Trophoblast cell (in vitro differentiated cells and primary cell): ENCODE measurements at regions not wholly inside any gene's neighbourhood (a gene's known extent, or its start where the extent isn't known, plus 50 kb on each side); places are given as distances from the start of the nearest gene placed in this dataset.
"Not testable (repeated sequence)": the region's sequence is repeated elsewhere in the genome, so short reads cannot be mapped to it uniquely, and the experiment has no call there.

Experiments
- DNase-seq, 2 donors: peaks; one replicate each; pipeline ENCODE4 v3.0.0-alpha.2; 2016
- H2AFZ ChIP-seq: 2 replicates; pipeline ENCODE4 v1.6.1; 2013; ENCODE audit warnings: low read length, moderate library complexity, mild to moderate bottlenecking; ENCODE audit not compliant: insufficient read depth, poor library complexity
- H2AK5ac ChIP-seq: 2 replicates; pipeline ENCODE4 v1.6.1; 2013; ENCODE audit warnings: mild to moderate bottlenecking, low read length
- H2BK120ac ChIP-seq: 2 replicates; pipeline ENCODE4 v1.6.1; 2013; ENCODE audit warnings: low read length, mild to moderate bottlenecking, moderate library complexity; ENCODE audit not compliant: insufficient read depth, poor library complexity
- H2BK12ac ChIP-seq: 2 replicates; pipeline ENCODE4 v1.6.1; 2013; ENCODE audit warnings: mild to moderate bottlenecking, low read length, moderate library complexity
- H2BK5ac ChIP-seq: 2 replicates; pipeline ENCODE4 v1.6.1; 2013; ENCODE audit warnings: low read length, low read depth, moderate library complexity, mild to moderate bottlenecking; ENCODE audit not compliant: poor library complexity
- H3K14ac ChIP-seq: 2 replicates; pipeline ENCODE4 v1.6.1; 2013; ENCODE audit warnings: mild to moderate bottlenecking, low read length
- H3K18ac ChIP-seq: 2 replicates; pipeline ENCODE4 v1.6.1; 2013; ENCODE audit warnings: mild to moderate bottlenecking, low read length
- H3K23ac ChIP-seq: 2 replicates; pipeline ENCODE4 v1.6.1; 2013; ENCODE audit warnings: low read length
- H3K27ac ChIP-seq: 2 replicates; pipeline ENCODE4 v1.5.1; 2013; ENCODE audit warnings: low read depth, mild to moderate bottlenecking, inconsistent platforms, low read length, moderate library complexity
- H3K27me3 ChIP-seq: 2 replicates; pipeline ENCODE4 v1.6.1; 2013; ENCODE audit warnings: inconsistent platforms, mild to moderate bottlenecking, low read length, moderate library complexity; ENCODE audit not compliant: insufficient read depth
- H3K36me3 ChIP-seq, 2 experiments: 1 replicate in 1 of 2; 2 replicates in 1 of 2; pipeline ENCODE4 v1.6.1; 2013; ENCODE audit warnings: low read length in 2 of 2, mild to moderate bottlenecking in 2 of 2, moderate library complexity in 1 of 2; ENCODE audit not compliant: insufficient read depth in 2 of 2, control insufficient read depth in 1 of 2
- H3K4ac ChIP-seq: 2 replicates; pipeline ENCODE4 v1.6.1; 2013; ENCODE audit warnings: low read depth, mild to moderate bottlenecking, low read length, moderate library complexity
- H3K4me1 ChIP-seq, 2 experiments: 1 replicate in 1 of 2; 2 replicates in 1 of 2; pipeline ENCODE4 v1.6.1; 2013; ENCODE audit warnings: low read length in 2 of 2, mild to moderate bottlenecking in 2 of 2, moderate library complexity in 1 of 2; ENCODE audit not compliant: insufficient read depth in 2 of 2, control insufficient read depth in 1 of 2
- H3K4me2 ChIP-seq: 2 replicates; pipeline ENCODE4 v1.6.1; 2013; ENCODE audit warnings: inconsistent platforms, mild to moderate bottlenecking, low read length, moderate library complexity
- H3K4me3 ChIP-seq: 2 replicates; pipeline ENCODE4 v1.5.1; 2013; ENCODE audit warnings: mild to moderate bottlenecking, low read depth, low read length, inconsistent platforms
- H3K79me1 ChIP-seq: one replicate; pipeline ENCODE4 v1.6.1; 2013; ENCODE audit warnings: low read length
- H3K79me2 ChIP-seq: 2 replicates; pipeline ENCODE4 v1.6.1; 2013; ENCODE audit warnings: low read length, mild to moderate bottlenecking; ENCODE audit not compliant: control insufficient read depth, insufficient read depth, poor library complexity
- H3K9ac ChIP-seq: 2 replicates; pipeline ENCODE4 v1.6.1; 2013; ENCODE audit warnings: mild to moderate bottlenecking, low read length
- H3K9me3 ChIP-seq: 2 replicates; pipeline ENCODE4 v1.6.1; 2013; ENCODE audit warnings: low read depth, mild to moderate bottlenecking, control low read depth, inconsistent platforms, low read length; ENCODE audit not compliant: insufficient read depth
- H4K12ac ChIP-seq: 2 replicates; pipeline ENCODE4 v1.6.1; 2013; ENCODE audit warnings: low read depth, mild to moderate bottlenecking, low read length, moderate library complexity
- H4K8ac ChIP-seq: 2 replicates; pipeline ENCODE4 v1.6.1; 2013; ENCODE audit warnings: low read depth, mild to moderate bottlenecking, low read length, moderate library complexity
- H4K91ac ChIP-seq: one replicate; pipeline ENCODE4 v1.6.1; 2013; ENCODE audit warnings: low read depth, mild to moderate bottlenecking, low read length, moderate library complexity
- WGBS: extraction: QIAGEN DNeasy Blood & Tissue Kit; methylation state at CpG from one replicate; pipeline ENCODE4 v1.1.7; 2013; ENCODE audit warnings: missing lambda C conversion rate; ENCODE audit not compliant: insufficient read length, insufficient coverage; ENCODE audit errors: extremely low coverage; 5-methylcytosine and 5-hydroxymethylcytosine counted together

DNA sequence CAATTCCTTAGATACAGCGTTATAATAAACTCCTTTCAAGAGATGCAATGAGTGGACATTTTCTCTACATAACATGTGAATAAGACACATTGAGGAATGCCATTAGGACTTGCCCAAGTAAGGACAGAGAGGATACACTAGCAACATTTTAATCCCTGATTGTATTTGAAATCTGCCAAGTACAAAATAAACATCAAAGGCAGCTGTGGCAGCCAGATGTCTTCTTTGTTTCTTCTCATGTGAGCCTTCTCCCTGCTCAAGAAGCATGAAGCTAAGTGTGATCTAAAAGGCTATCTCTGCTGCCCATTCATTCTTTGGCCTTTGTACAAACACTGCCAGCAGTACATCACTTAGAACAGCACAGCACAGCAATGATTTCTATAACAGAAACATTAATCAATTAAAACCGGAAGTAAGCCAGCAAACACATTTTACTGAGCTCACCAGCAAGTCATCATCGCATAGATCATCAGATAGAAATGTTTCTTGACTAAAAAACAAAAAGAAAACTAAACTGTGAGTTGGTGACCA, 364.0 kb downstream of the CNTN6 start:
- H3K4ac ChIP-seq, result no peak overlapping the region
- H2AK5ac ChIP-seq, result no peak overlapping the region
- H2BK12ac ChIP-seq, result no peak overlapping the region
- H3K14ac ChIP-seq, result no peak overlapping the region
- no peaks in the 10 kb centered on the region for H3K36me3 ChIP-seq
- DNase-seq, result no peak
- H2AFZ ChIP-seq, result no peak overlapping the region
- H3K4me1 ChIP-seq, result no peaks in the 10 kb centered on the region
- H3K79me1 ChIP-seq, result no peaks in the 10 kb centered on the region
- H3K18ac ChIP-seq, result no peak overlapping the region
- H3K4me2 ChIP-seq, result no peak overlapping the region
- H3K27me3 ChIP-seq, result no peaks in the 10 kb centered on the region
- no peak overlapping the region for H2BK120ac ChIP-seq
- WGBS, result no CpG with 5 or more reads among the region's 3 CpGs
- H2BK5ac ChIP-seq, result no peak overlapping the region
- no peak overlapping the region for H3K23ac ChIP-seq
- H3K27ac ChIP-seq, result no peak overlapping the region
- H3K9me3 ChIP-seq, result no peaks in the 10 kb centered on the region
- no peak overlapping the region for H4K12ac ChIP-seq
- no peak overlapping the region for H3K9ac ChIP-seq
- H4K91ac ChIP-seq, result no peak overlapping the region
- no peaks in the 10 kb centered on the region for H3K79me2 ChIP-seq
- no peak overlapping the region for H3K4me3 ChIP-seq
- no peak overlapping the region for H4K8ac ChIP-seq

DNA sequence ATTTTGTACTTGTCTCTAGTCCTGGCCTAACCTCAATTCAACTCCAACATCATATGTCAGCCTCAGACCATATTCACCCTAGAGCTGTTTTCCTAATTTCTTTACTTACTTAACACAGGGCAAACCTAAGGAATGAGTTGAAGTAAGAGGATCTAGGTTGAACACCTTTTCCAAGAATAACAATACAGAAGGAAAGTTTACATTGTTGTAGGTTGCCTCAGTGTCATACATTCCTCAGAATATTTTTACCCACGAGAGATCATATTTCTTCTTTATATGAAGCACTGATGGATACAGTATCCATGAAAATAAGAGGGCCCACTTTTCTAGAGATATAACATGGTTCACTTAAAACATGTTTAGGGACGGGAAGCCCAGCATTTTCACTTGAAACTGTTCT, 369.5 kb downstream of the CNTN6 start:
- no peak overlapping the region for H3K23ac ChIP-seq
- DNase-seq, result no peak
- no peak overlapping the region for H4K12ac ChIP-seq

DNA sequence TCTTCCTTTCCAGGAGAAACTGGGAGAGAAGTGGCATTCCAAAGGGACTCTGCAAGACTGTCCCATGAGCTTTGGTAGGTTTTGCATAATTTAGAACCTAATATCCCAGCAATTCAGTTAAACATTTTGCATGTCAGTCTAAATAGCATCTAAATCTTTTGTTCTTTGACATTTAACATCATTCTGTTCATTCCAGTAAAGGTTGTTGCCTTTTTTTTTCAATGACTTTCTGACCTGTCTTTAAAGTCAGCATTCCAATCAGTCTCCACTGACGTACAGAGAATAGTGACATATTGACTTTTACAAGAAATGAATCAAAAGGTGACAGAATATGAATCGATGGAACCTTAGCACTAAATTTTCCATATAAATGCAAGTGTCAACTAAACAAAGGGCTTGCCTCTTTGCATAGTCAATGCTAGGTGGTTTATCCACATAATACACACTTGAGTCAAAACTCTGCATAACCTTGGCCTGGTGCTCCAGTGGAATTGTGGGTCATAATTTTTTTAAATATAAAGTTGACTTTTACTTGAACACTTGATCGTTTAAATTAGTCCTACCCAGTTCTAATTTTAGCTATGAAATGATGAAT, 370.1 kb downstream of the CNTN6 start:
- no peak overlapping the region for H2AFZ ChIP-seq
- H3K4me1 ChIP-seq, result no peaks in the 10 kb centered on the region
- H3K18ac ChIP-seq, result no peak overlapping the region
- H4K8ac ChIP-seq, result no peak overlapping the region
- H3K4ac ChIP-seq, result no peak overlapping the region
- no peaks in the 10 kb centered on the region for H3K79me2 ChIP-seq
- no peaks in the 10 kb centered on the region for H3K79me1 ChIP-seq
- WGBS, result no CpG with 5 or more reads among the region's 3 CpGs
- DNase-seq, result no peak
- H2BK5ac ChIP-seq, result no peak overlapping the region
- H3K27ac ChIP-seq, result no peak overlapping the region
- no peak overlapping the region for H4K91ac ChIP-seq
- no peak overlapping the region for H3K4me2 ChIP-seq
- H3K4me3 ChIP-seq, result no peak overlapping the region
- no peak overlapping the region for H2BK120ac ChIP-seq
- no peak overlapping the region for H3K23ac ChIP-seq
- no peak overlapping the region for H3K14ac ChIP-seq
- no peaks in the 10 kb centered on the region for H3K27me3 ChIP-seq
- H2BK12ac ChIP-seq, result no peak overlapping the region
- H2AK5ac ChIP-seq, result no peak overlapping the region
- no peaks in the 10 kb centered on the region for H3K9me3 ChIP-seq
- H3K36me3 ChIP-seq, result no peaks in the 10 kb centered on the region
- no peak overlapping the region for H4K12ac ChIP-seq
- H3K9ac ChIP-seq, result no peak overlapping the region

More for the DNA sequence above, 369.5 kb downstream of the CNTN6 start:
- Histone ChIP-seq H4K91ac (no peak overlapping the region), H2AFZ (no peak overlapping the region), H3K27ac (no peak overlapping the region), H3K27me3 (no peaks in the 10 kb centered on the region), H3K4me3 (no peak overlapping the region), H2BK120ac (no peak overlapping the region), H3K4me2 (no peak overlapping the region), H2BK12ac (no peak overlapping the region), H3K9ac (no peak overlapping the region), H3K4ac (no peak overlapping the region), H2AK5ac (no peak overlapping the region), H4K8ac (no peak overlapping the region), H3K14ac (no peak overlapping the region), H3K9me3 (no peaks in the 10 kb centered on the region), H3K36me3 (no peaks in the 10 kb centered on the region), H3K79me1 (no peaks in the 10 kb centered on the region), H3K4me1 (no peaks in the 10 kb centered on the region), H2BK5ac (no peak overlapping the region), H3K18ac (no peak overlapping the region), H3K79me2 (no peaks in the 10 kb centered on the region)
- no CpG with 5 or more reads among the region's 2 CpGs for WGBS

DNA sequence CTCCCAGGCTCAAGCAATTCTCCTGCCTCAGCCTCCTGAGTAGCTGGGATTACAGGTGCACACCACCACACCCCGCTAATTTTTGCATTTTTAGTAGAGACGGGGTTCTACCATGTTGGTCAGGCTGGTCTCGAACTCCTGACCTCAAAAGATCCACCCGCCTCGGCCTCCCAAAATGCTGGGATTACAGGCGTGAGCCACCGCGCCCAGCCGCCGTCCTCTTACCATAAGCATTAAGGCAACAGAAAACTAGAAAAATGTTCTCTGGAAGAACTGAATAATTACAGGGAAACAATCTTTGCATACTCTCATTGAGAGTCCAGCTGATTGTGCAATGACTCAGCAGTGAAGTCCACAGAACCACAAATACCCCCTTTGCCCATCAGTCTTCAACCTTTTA, 372.3 kb downstream of the CNTN6 start:
- WGBS, result no CpG with 5 or more reads among the region's 10 CpGs
- H3K4me3 ChIP-seq, H2AK5ac ChIP-seq, H4K8ac ChIP-seq, H4K91ac ChIP-seq, H3K18ac ChIP-seq, H3K9me3 ChIP-seq, DNase-seq, H3K79me2 ChIP-seq, H3K79me1 ChIP-seq, H3K27me3 ChIP-seq, H4K12ac ChIP-seq, H3K23ac ChIP-seq, H3K4me2 ChIP-seq, H3K36me3 ChIP-seq, H2AFZ ChIP-seq, H2BK12ac ChIP-seq, H3K14ac ChIP-seq, H3K9ac ChIP-seq, H3K4me1 ChIP-seq, H3K4ac ChIP-seq, H2BK120ac ChIP-seq, H2BK5ac ChIP-seq, H3K27ac ChIP-seq: not testable (repeated sequence)
